A673 (cell line): ENCODE measurements at regions not wholly inside any gene's neighbourhood (a gene's known extent, or its start where the extent isn't known, plus 50 kb on each side); places are given as distances from the start of the nearest gene placed in this dataset.

Experiments used
- EZH2 ChIP-seq: fragments of 200-600 bp; sonication (generic); IDR thresholded peaks from 2 replicates; pipeline ENCODE4 v1.6.1; 2017; ENCODE audit warnings: borderline replicate concordance, low read depth, mild to moderate bottlenecking, mixed read lengths, antibody characterized with exemption, low read length; ENCODE audit not compliant: poor library complexity, severe bottlenecking
- TF ChIP-seq, protein P1 (sequence below): fragments of 300-800, 200-600 bp; sonication (generic); conservative IDR thresholded peaks from 2 replicates; pipeline ENCODE4 v1.5.1; 2017; ENCODE audit warnings: low read depth, mild to moderate bottlenecking, antibody characterized with exemption, low read length, moderate library complexity, mixed read lengths

GRCh38 chr10:8776926-8777622 is 722.6 kb downstream of the GATA3 start:
- TF ChIP-seq, protein P1, sequence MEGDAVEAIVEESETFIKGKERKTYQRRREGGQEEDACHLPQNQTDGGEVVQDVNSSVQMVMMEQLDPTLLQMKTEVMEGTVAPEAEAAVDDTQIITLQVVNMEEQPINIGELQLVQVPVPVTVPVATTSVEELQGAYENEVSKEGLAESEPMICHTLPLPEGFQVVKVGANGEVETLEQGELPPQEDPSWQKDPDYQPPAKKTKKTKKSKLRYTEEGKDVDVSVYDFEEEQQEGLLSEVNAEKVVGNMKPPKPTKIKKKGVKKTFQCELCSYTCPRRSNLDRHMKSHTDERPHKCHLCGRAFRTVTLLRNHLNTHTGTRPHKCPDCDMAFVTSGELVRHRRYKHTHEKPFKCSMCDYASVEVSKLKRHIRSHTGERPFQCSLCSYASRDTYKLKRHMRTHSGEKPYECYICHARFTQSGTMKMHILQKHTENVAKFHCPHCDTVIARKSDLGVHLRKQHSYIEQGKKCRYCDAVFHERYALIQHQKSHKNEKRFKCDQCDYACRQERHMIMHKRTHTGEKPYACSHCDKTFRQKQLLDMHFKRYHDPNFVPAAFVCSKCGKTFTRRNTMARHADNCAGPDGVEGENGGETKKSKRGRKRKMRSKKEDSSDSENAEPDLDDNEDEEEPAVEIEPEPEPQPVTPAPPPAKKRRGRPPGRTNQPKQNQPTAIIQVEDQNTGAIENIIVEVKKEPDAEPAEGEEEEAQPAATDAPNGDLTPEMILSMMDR: no peak
- TF ChIP-seq EZH2: no peak
